Activated naive CD8-positive, alpha-beta T cell treated with anti-CD3 and anti-CD28 coated beads, Interleukin-2, amount 50 U/mL, for 24 hours (primary cell): ENCODE measurements at regions not wholly inside any gene's neighbourhood (a gene's known extent, or its start where the extent isn't known, plus 50 kb on each side); places are given as distances from the start of the nearest gene placed in this dataset.

Experiments used
- ATAC-seq: fragments of 150-1000 bp; cut with Tn5 transposase; one replicate; pipeline ENCODE4 v1.10.0; 2021
- DNase-seq: peaks from one replicate; pipeline ENCODE4 v3.0.0; 2021
- H3K27ac Mint-ChIP-seq: one replicate; pipeline ENCODE4 v1.8.0; 2021; ENCODE audit warnings: mild to moderate bottlenecking, mixed read lengths
- H3K27me3 Mint-ChIP-seq: one replicate; pipeline ENCODE4 v1.8.0; 2021; ENCODE audit warnings: mixed read lengths
- H3K36me3 Mint-ChIP-seq: one replicate; pipeline ENCODE4 v1.8.0; 2021; ENCODE audit warnings: low read depth, mixed read lengths
- H3K4me1 Mint-ChIP-seq: one replicate; pipeline ENCODE4 v1.8.0; 2021; ENCODE audit warnings: mixed read lengths
- H3K4me3 Mint-ChIP-seq: one replicate; pipeline ENCODE4 v1.8.0; 2021; ENCODE audit warnings: mild to moderate bottlenecking, moderate library complexity, mixed read lengths
- H3K9me3 Mint-ChIP-seq: one replicate; pipeline ENCODE4 v1.8.0; 2021; ENCODE audit warnings: mixed read lengths

DNA sequence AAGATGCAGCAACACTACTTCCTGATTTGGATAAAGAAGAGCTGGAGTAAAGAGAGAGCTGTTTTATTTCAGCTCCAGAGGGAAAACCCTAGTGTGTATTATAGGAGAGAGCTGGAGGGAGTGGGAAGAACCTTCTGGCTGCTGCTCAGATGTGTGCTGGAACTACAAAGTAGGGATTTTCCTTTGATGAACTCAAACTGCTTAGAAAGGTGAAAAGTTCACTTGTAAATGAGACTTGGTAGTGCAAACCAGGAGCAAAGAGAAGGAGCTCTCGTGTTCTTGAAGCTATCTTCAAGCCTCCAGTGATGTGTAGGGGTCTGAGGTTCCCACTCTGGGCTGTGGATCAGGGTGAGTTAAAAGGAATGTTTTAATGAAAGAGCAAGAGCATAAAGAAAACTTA lies 110.4 kb downstream of the EDEM1 start:
- no peak for DNase-seq
- Mint-ChIP-seq H3K4me1 (no peaks in the 10 kb centered on the region), H3K4me3 (no peak overlapping the region), H3K36me3 (no peaks in the 10 kb centered on the region), H3K27ac (no peak overlapping the region), H3K27me3 (peaks cover 1% of the 10 kb centered on the region), H3K9me3 (peaks cover 4% of the 10 kb centered on the region)
- no peak for ATAC-seq

DNA sequence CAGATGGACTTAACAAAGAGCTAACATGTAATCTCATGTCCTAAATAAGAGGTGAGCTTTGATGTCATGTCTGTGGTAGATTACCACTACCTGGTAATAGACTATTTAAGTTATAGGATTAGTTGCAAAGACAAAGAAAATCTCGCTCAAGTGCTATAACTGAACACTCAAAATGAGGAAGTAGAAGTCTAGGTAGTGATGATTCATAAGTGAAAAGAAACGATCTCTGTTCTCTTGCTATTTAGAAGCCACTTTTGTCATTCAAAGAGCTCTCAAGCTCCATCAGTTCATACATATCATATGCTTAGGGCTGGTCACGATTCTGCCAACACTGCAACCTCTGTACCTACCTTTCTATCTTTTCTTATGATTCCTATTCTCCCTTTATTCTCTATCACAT lies 110.9 kb downstream of the EDEM1 start:
- H3K4me3 Mint-ChIP-seq, result no peak overlapping the region
- DNase-seq, result no peak
- peak; percentile 52 for ATAC-seq

DNA sequence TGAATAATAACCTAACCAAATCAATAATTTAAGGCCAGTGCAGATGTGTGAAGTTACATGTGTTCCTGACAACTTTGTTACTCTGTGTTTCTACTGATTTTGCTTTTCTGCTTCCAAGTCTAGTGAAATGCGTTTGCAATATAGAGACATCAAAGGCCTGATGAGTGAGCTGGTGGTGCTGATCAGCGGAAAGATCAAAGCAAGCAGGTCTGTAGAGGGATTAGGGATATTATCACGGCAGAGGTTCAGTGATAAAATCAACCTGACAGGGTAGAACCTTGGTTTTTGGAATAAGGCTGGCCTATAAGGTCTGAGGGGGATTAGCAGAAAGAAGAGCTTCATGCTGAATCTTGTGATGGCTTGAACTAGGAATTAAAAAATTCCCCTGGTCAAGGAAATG lies 111.7 kb downstream of the EDEM1 start:
- ATAC-seq (no peak), DNase-seq (no peak)
- Mint-ChIP-seq H3K36me3 (no peaks in the 10 kb centered on the region), H3K4me1 (no peaks in the 10 kb centered on the region), H3K27me3 (peaks cover 1% of the 10 kb centered on the region), H3K4me3 (no peak overlapping the region), H3K9me3 (peaks cover 4% of the 10 kb centered on the region), H3K27ac (no peak overlapping the region)

More for the DNA sequence above, 110.9 kb downstream of the EDEM1 start:
- no peaks in the 10 kb centered on the region for H3K4me1 Mint-ChIP-seq
- H3K27me3 Mint-ChIP-seq, result peaks cover 1% of the 10 kb centered on the region
- peaks cover 4% of the 10 kb centered on the region for H3K9me3 Mint-ChIP-seq
- H3K36me3 Mint-ChIP-seq, result no peaks in the 10 kb centered on the region
- H3K27ac Mint-ChIP-seq, result no peak overlapping the region

DNA sequence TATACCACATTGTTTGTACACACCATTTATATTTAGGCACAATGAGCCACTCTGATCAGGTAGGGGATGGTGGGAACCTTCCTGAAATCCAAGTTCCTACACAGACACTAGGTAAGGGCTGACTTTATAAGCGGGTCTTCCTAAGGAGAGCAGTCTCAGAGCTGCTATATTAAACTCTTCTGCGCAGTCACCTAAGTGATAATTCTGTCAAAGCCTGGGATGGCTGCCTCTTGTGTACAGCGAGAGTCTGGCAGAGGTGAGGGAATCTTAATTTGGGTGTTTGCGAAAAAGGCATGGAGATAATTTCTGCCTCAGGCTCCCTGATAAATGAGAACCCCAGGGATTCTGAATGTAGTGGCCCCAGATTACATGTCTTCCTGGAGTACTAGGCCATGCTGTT lies 113.1 kb downstream of the EDEM1 start:
- Mint-ChIP-seq H3K36me3 (no peaks in the 10 kb centered on the region), H3K27ac (no peak overlapping the region), H3K27me3 (peaks cover 1% of the 10 kb centered on the region), H3K4me1 (no peaks in the 10 kb centered on the region), H3K9me3 (peaks cover 3% of the 10 kb centered on the region), H3K4me3 (no peak overlapping the region)
- no peak for ATAC-seq
- no peak for DNase-seq

DNA sequence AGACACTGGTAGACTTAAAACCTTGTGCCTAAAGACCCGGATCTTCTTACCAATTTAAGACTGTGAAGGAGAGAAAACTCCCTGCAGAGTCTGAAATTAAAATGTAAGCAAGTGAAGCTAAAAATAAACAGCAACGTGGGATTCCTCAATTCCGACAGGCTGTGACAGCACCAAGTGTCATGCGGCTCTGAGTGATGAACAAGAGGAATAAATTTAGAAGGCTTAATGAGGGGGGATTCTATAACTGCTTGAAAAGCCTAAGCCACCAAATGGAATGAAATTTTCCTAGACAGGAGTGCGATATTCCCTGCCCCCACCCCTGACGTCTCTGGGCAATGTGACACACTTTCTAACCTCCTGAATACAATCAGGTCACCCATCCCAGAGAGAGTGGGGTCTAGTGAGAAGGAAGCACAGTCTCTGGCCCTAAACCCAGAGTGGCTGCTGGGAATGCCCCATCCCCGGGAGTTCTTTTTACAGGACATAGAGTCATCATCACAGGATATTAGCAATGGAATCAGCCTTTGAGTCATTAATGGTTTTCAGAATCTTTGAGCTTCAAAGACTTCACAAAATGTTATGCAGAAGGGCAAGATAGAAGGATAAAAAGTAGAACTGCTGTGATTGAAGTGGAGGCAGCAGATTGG lies 114.3 kb downstream of the EDEM1 start:
- H3K4me3 Mint-ChIP-seq, result no peak overlapping the region
- H3K36me3 Mint-ChIP-seq, result no peaks in the 10 kb centered on the region
- peaks cover 1% of the 10 kb centered on the region for H3K27me3 Mint-ChIP-seq
- no peaks in the 10 kb centered on the region for H3K4me1 Mint-ChIP-seq
- no peak for ATAC-seq
- no peaks in the 10 kb centered on the region for H3K9me3 Mint-ChIP-seq
- no peak overlapping the region for H3K27ac Mint-ChIP-seq
- DNase-seq, result no peak

DNA sequence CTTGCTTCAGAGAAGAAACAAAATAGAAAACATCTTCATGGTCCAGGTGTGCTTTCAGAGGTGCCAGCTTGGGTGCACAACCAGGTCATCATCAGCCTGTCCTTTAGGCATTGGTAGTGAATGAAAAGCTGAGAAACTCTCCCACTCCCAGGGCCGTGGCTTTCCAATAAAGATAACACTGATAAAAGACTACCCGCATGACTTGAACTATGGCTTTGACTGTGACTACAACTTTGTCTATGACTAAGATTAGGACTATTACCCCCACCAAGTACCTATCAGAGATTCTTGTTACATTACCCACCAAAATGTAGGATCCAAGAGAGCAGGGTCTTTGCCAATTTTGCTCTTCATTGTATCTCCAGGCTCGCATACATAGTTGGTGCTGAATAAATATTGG lies 115.2 kb downstream of the EDEM1 start:
- Mint-ChIP-seq H3K4me3 (no peak overlapping the region), H3K4me1 (no peaks in the 10 kb centered on the region), H3K27ac (no peak overlapping the region), H3K9me3 (no peaks in the 10 kb centered on the region), H3K36me3 (no peaks in the 10 kb centered on the region), H3K27me3 (peaks cover 1% of the 10 kb centered on the region)
- DNase-seq (no peak), ATAC-seq (no peak)

DNA sequence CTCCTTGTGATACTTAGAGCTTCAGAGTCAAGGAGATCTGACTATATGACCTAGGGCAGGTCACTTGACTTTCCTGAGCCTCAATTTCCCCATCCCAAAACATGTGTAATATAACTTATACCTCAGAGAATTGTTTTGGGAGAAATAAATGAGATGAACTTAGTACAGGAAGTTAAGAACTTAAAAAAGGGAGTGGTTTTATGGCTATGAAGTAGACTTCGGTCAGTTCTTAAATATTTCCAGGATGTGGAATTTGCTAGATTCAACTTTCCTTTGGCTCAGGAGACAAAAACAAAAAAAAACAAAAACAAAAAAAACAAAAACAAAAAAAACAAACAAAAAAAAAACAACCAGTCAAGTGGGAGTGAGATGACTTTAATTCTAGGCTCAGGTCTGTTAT lies 116.7 kb downstream of the EDEM1 start:
- Mint-ChIP-seq H3K4me1 (no peaks in the 10 kb centered on the region), H3K4me3 (no peak overlapping the region), H3K27ac (no peak overlapping the region), H3K27me3 (peaks cover 1% of the 10 kb centered on the region), H3K36me3 (no peaks in the 10 kb centered on the region), H3K9me3 (no peaks in the 10 kb centered on the region)
- DNase-seq (no peak), ATAC-seq (no peak)

DNA sequence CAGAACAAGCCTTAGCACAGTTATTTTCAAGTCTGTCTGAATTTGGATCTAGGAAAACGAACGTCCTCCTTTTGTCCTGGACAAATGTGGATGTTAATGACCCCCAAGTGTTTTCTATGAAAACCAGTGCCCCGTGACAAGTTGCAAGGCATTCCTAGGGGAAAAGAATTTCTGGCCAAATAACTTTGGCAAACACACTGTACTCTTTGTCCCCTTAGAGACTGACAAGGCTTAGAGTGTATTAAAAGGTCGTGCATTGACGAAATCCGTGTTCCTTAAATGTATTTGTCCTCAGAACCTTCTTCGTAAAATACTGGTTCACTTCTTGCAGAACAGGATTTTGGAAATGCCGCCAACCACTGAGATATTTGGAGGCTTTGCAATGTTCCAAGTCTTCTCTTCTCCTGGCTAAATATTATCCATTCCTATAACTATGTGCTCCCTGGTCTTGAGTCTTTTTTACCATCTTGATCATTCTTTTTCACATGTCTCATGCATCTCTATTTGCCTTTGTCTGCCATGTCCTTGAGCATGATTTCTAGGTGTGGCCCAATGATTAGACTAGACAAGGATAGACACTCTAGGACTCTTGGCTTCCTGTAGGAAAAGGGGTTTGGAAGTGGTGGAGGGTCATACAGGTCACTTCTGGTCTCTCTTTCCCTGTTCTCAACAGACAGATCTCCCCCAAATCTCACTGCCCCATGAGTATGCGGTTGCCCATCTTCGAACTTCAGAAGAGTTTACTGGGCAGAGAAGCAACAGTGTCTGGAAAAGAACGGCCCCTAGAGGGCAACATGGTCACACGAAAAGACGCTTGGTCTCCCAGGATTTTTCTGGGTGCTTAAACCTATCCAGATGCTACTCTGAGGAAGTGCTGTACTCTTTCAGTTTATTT lies 117.5 kb downstream of the EDEM1 start:
- peak; percentile 57 for ATAC-seq
- Mint-ChIP-seq H3K4me1 (no peaks in the 10 kb centered on the region), H3K9me3 (no peaks in the 10 kb centered on the region), H3K36me3 (no peaks in the 10 kb centered on the region), H3K4me3 (no peak overlapping the region), H3K27me3 (no peaks in the 10 kb centered on the region), H3K27ac (no peak overlapping the region)
- DNase-seq, result peak; percentile 47

DNA sequence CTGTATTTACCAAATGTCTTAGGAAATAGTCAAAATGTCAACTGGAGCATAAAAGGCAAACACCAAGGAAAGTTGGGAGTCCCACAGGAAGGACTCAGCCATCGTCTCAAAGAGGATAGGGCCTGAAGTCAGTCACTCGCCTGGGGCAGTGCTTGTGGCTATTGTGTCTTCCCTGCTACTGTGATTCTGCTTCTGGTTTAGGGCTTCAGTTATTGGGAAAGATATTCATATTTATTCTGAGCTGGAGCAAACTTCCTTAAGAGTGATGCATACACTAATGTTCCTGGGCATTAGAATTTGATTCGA lies 118.1 kb downstream of the EDEM1 start:
- Mint-ChIP-seq H3K9me3 (no peaks in the 10 kb centered on the region), H3K27me3 (no peaks in the 10 kb centered on the region), H3K36me3 (no peaks in the 10 kb centered on the region), H3K27ac (no peak overlapping the region), H3K4me3 (no peak overlapping the region), H3K4me1 (no peaks in the 10 kb centered on the region)
- ATAC-seq, result no peak
- DNase-seq, result no peak

DNA sequence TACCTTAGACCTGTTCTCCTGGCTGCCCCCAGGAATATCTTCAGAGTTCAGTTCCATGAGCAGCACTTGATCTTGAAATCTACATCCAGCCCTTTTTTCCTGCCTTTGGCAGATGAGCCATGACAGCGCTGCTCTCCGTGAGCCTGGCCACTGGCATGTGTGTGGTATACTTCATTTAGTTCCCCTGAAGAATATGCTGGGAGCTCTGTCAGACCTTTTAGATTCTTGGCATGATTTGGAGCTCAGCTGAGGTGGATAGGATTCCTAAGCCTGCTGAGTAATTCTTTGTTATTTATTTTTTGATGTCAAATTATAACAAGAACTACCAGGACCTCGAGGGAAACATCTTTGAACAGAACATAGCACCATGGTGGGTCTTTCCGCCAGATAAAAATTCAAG lies 121.7 kb downstream of the EDEM1 start:
- no peak for ATAC-seq
- H3K27ac Mint-ChIP-seq, result no peak overlapping the region
- no peaks in the 10 kb centered on the region for H3K4me1 Mint-ChIP-seq
- no peak overlapping the region for H3K4me3 Mint-ChIP-seq
- H3K9me3 Mint-ChIP-seq, result no peaks in the 10 kb centered on the region
- no peak for DNase-seq
- no peaks in the 10 kb centered on the region for H3K27me3 Mint-ChIP-seq
- no peaks in the 10 kb centered on the region for H3K36me3 Mint-ChIP-seq

DNA sequence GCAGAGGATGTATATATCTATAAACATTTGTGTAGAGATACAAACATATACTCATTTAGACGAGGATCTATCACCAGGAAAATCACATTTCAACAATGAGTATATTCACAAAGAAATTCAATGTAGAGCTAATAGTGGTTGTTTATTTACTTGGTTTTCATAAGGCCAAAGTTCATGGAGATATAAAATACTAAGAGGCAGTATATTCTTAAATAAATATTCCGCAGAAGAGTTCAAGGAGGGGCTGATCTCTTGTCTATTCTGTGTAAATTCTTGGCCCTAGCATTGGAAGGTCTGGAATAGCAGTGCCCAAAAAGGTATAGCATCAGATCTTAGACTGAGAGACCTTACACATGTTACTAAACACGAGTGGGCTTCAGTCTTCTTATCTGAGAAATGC lies 122.1 kb downstream of the EDEM1 start:
- DNase-seq (no peak), ATAC-seq (no peak)
- no peaks in the 10 kb centered on the region for H3K4me1 Mint-ChIP-seq
- no peaks in the 10 kb centered on the region for H3K9me3 Mint-ChIP-seq
- no peak overlapping the region for H3K27ac Mint-ChIP-seq
- no peaks in the 10 kb centered on the region for H3K27me3 Mint-ChIP-seq
- no peaks in the 10 kb centered on the region for H3K36me3 Mint-ChIP-seq
- H3K4me3 Mint-ChIP-seq, result no peak overlapping the region

DNA sequence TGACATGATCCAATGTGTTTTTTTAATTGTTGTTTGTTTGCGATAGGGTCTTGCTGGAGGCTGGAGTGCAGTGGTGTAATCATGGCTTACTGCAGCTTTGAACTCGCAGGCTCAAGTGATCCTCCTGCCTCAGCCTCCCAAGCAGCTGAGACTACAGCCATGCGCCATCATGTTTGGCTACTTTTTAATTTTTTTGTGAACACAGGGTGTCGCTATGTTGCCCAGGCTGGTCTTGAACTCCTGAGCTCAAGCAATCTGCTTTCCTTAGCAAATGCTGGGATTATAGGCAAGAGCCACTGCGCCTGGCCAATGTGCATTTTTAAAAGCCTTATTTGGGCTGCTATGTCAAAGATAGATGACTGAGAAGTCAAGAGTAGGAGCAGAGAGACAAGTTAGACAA lies 123.0 kb downstream of the EDEM1 start:
- Mint-ChIP-seq H3K4me1 (no peaks in the 10 kb centered on the region), H3K27ac (no peak overlapping the region), H3K9me3 (no peaks in the 10 kb centered on the region), H3K27me3 (no peaks in the 10 kb centered on the region), H3K36me3 (no peaks in the 10 kb centered on the region), H3K4me3 (no peak overlapping the region)
- DNase-seq (no peak), ATAC-seq (no peak)

DNA sequence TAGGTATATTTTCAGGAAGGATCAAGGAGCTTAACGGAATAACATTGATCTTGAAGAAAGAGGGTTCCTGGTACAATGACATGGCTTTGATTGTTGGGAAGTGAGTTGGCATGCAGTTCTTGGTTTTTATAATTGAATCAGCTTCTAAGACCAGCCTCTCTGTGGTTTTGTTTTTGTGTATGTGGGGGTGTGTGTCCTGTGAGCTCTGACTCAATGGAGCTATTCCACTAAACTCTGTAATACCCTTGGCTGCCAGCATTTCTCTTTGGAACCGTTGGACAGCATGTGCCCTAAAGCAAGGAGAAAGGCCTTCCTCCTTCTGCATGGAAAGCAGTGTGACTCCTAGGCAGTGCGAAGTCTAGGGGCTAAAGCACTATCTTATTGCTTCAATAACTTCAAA lies 124.8 kb downstream of the EDEM1 start:
- H3K27me3 Mint-ChIP-seq, result no peaks in the 10 kb centered on the region
- no peak overlapping the region for H3K27ac Mint-ChIP-seq
- H3K4me1 Mint-ChIP-seq, result no peaks in the 10 kb centered on the region
- no peaks in the 10 kb centered on the region for H3K9me3 Mint-ChIP-seq
- no peak overlapping the region for H3K4me3 Mint-ChIP-seq
- ATAC-seq (peak; percentile 40), DNase-seq (no peak)
- H3K36me3 Mint-ChIP-seq, result no peaks in the 10 kb centered on the region

DNA sequence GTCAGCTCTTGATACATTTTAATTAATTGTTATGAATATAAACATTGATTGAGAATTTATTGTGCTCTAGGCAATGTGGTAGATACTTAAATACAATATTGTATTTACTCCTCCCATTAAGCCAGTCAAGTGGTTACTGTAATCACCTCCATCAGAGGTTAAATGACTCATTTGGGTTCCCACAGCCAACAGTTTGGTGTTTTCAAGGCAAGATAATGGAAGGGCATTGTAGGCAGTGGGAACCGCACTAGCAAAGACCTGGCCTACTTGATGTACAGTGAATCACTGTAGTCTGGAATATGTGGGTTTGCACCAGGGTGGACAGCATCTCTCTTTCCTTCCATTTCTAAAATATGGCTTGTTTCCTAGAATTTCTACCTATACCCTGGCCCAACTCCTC lies 127.4 kb downstream of the EDEM1 start:
- Mint-ChIP-seq H3K27me3 (no peaks in the 10 kb centered on the region), H3K9me3 (no peaks in the 10 kb centered on the region), H3K4me1 (peaks cover 3% of the 10 kb centered on the region), H3K4me3 (no peak overlapping the region), H3K27ac (no peak overlapping the region), H3K36me3 (no peaks in the 10 kb centered on the region)
- ATAC-seq, result peak; percentile 48
- DNase-seq, result no peak

DNA sequence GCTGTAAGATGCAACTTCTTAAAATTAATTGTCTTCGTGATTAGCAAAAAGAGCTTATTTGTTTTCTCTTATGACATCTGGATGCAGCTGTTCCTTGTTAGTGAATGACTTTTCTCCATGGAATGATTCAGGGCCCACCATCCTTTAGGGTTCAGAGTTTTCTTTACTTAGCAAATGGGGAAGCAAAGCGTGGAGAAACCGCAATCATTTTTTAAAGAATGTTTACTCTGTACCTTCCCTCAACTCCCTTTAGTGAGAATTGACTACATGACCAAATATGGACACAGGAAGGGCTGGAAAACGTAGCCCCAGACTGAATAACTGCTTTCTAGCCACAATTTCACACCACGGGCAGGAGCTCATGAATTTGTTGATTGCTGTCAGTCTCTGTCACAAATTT lies 130.1 kb downstream of the EDEM1 start:
- no peak for DNase-seq
- Mint-ChIP-seq H3K27me3 (no peaks in the 10 kb centered on the region), H3K4me1 (peaks cover 3% of the 10 kb centered on the region), H3K27ac (no peak overlapping the region), H3K9me3 (no peaks in the 10 kb centered on the region), H3K4me3 (no peak overlapping the region), H3K36me3 (no peaks in the 10 kb centered on the region)
- ATAC-seq, result no peak
